Parathyroid adenoma (tissue), 2 donors: ENCODE measurements at regions not wholly inside any gene's neighbourhood (a gene's known extent, or its start where the extent isn't known, plus 50 kb on each side); places are given as distances from the start of the nearest gene placed in this dataset.

Experiments used
- H2AFZ ChIP-seq: fragments of 300-600 bp; sonication (generic); one replicate; pipeline ENCODE4 v1.7.0; 2017; ENCODE audit warnings: antibody characterized with exemption, mild to moderate bottlenecking
- H3K27ac ChIP-seq: fragments of 300-600 bp; sonication (generic); one replicate; pipeline ENCODE4 v1.7.0; 2017
- H3K27me3 ChIP-seq: fragments of 300-600 bp; sonication (generic); one replicate; pipeline ENCODE4 v1.7.0; 2017; ENCODE audit warnings: low read length; ENCODE audit not compliant: control insufficient read depth, insufficient read depth
- H3K36me3 ChIP-seq: fragments of 300-600 bp; sonication (generic); one replicate; pipeline ENCODE4 v1.7.0; 2017; ENCODE audit warnings: low read length; ENCODE audit not compliant: control insufficient read depth, insufficient read depth
- H3K4me1 ChIP-seq: fragments of 300-600 bp; sonication (generic); one replicate; pipeline ENCODE4 v1.7.0; 2017; ENCODE audit warnings: control low read depth
- H3K4me2 ChIP-seq: fragments of 300-600 bp; sonication (generic); one replicate; pipeline ENCODE4 v1.7.0; 2017; ENCODE audit warnings: low read length
- H3K4me3 ChIP-seq: fragments of 300-600 bp; sonication (generic); one replicate; pipeline ENCODE4 v1.7.0; 2017; ENCODE audit warnings: low read depth, low read length
- H3K79me2 ChIP-seq: fragments of 300-600 bp; sonication (generic); one replicate; pipeline ENCODE4 v1.7.0; 2017; ENCODE audit warnings: control low read depth
- H3K9ac ChIP-seq: fragments of 300-600 bp; sonication (generic); one replicate; pipeline ENCODE4 v1.7.0; 2017; ENCODE audit warnings: mild to moderate bottlenecking
- H3K9me3 ChIP-seq: fragments of 300-600 bp; sonication (generic); one replicate; pipeline ENCODE4 v1.7.0; 2017; ENCODE audit warnings: low read length; ENCODE audit not compliant: control insufficient read depth
- CTCF ChIP-seq: fragments of 300-600 bp; sonication (generic); IDR thresholded peaks from one replicate; pipeline ENCODE4 v1.7.0; 2017; ENCODE audit warnings: antibody characterized with exemption, mild to moderate bottlenecking
- donor health status: primary hyperparathyroidism.

- H3K27ac ChIP-seq, result no peak overlapping the region
- H3K27me3 ChIP-seq, result no peaks in the 10 kb centered on the region
- no peak overlapping the region for H3K4me3 ChIP-seq
- no peak overlapping the region for H3K4me2 ChIP-seq
- TF ChIP-seq CTCF, result no peak
- H3K36me3 ChIP-seq, result no peaks in the 10 kb centered on the region
- H3K9me3 ChIP-seq, result no peaks in the 10 kb centered on the region
- H3K4me1 ChIP-seq, result no peaks in the 10 kb centered on the region
- H3K9ac ChIP-seq, result no peak overlapping the region
- no peaks in the 10 kb centered on the region for H3K79me2 ChIP-seq
- no peak overlapping the region for H2AFZ ChIP-seq
These were observed 219.2 kb upstream of the SSTR1 start for GRCh38 chr14:37988472-37988871.

GRCh38 chr14:37991027-37991426, 216.7 kb upstream of the SSTR1 start:
- no peak overlapping the region for H2AFZ ChIP-seq
- H3K9ac ChIP-seq, result no peak overlapping the region
- no peaks in the 10 kb centered on the region for H3K9me3 ChIP-seq
- no peak overlapping the region for H3K27ac ChIP-seq
- no peaks in the 10 kb centered on the region for H3K4me1 ChIP-seq
- H3K27me3 ChIP-seq, result no peaks in the 10 kb centered on the region
- no peak overlapping the region for H3K4me2 ChIP-seq
- no peaks in the 10 kb centered on the region for H3K36me3 ChIP-seq
- H3K79me2 ChIP-seq, result no peaks in the 10 kb centered on the region
- TF ChIP-seq CTCF, result no peak
- no peak overlapping the region for H3K4me3 ChIP-seq

GRCh38 chr14:37992499-37992898, 215.2 kb upstream of the SSTR1 start:
- H3K4me2 ChIP-seq, result no peak overlapping the region
- no peak overlapping the region for H3K4me3 ChIP-seq
- no peak for TF ChIP-seq CTCF
- H3K27ac ChIP-seq, result no peak overlapping the region
- no peaks in the 10 kb centered on the region for H3K9me3 ChIP-seq
- H2AFZ ChIP-seq, result no peak overlapping the region
- H3K9ac ChIP-seq, result no peak overlapping the region
- H3K79me2 ChIP-seq, result no peaks in the 10 kb centered on the region
- no peaks in the 10 kb centered on the region for H3K36me3 ChIP-seq
- H3K27me3 ChIP-seq, result no peaks in the 10 kb centered on the region
- H3K4me1 ChIP-seq, result no peaks in the 10 kb centered on the region

- no peaks in the 10 kb centered on the region for H3K27me3 ChIP-seq
- H3K4me2 ChIP-seq, result no peak overlapping the region
- no peak overlapping the region for H3K9ac ChIP-seq
- no peaks in the 10 kb centered on the region for H3K79me2 ChIP-seq
- TF ChIP-seq CTCF, result no peak
- H3K27ac ChIP-seq, result no peak overlapping the region
- no peaks in the 10 kb centered on the region for H3K36me3 ChIP-seq
- H2AFZ ChIP-seq, result no peak overlapping the region
- H3K4me1 ChIP-seq, result no peaks in the 10 kb centered on the region
- no peaks in the 10 kb centered on the region for H3K9me3 ChIP-seq
- no peak overlapping the region for H3K4me3 ChIP-seq
These were observed 212.8 kb upstream of the SSTR1 start for GRCh38 chr14:37994846-37995372.

- H3K4me1 ChIP-seq, result no peaks in the 10 kb centered on the region
- no peaks in the 10 kb centered on the region for H3K79me2 ChIP-seq
- H3K36me3 ChIP-seq, result no peaks in the 10 kb centered on the region
- H2AFZ ChIP-seq, result no peak overlapping the region
- H3K4me2 ChIP-seq, result no peak overlapping the region
- no peak overlapping the region for H3K4me3 ChIP-seq
- no peak for TF ChIP-seq CTCF
- no peak overlapping the region for H3K9ac ChIP-seq
- H3K9me3 ChIP-seq, result no peaks in the 10 kb centered on the region
- no peaks in the 10 kb centered on the region for H3K27me3 ChIP-seq
- H3K27ac ChIP-seq, result no peak overlapping the region
These were observed 210.7 kb upstream of the SSTR1 start for GRCh38 chr14:37997017-37997416.
